SU-DHL-6 (cell line): ENCODE measurements at regions not wholly inside any gene's neighbourhood (a gene's known extent, or its start where the extent isn't known, plus 50 kb on each side); places are given as distances from the start of the nearest gene placed in this dataset.

Experiments
- CTCF ChIP-seq: fragments of 200-600 bp; sonication (generic); IDR thresholded peaks from one replicate; pipeline ENCODE4 v1.5.1; 2017; ENCODE audit warnings: antibody characterized with exemption, mild to moderate bottlenecking, low read length, moderate library complexity; ENCODE audit not compliant: insufficient read depth, poor library complexity, severe bottlenecking
- EZH2phosphoT487 ChIP-seq: fragments of 200-600 bp; sonication (generic), shearing (Covaris generic); conservative IDR thresholded peaks from 2 replicates; pipeline ENCODE4 v1.6.1; 2018; ENCODE audit warnings: mild to moderate bottlenecking, antibody characterized with exemption, low read length, moderate library complexity, mixed read lengths

GRCh38 chr14:104462651-104463630 is 116.6 kb upstream of the C14orf180 start:
- no peak for TF ChIP-seq CTCF
- no peak for TF ChIP-seq EZH2phosphoT487
